Peyer's patch (tissue), 4 donors: ENCODE measurements at regions not wholly inside any gene's neighbourhood (a gene's known extent, or its start where the extent isn't known, plus 50 kb on each side); places are given as distances from the start of the nearest gene placed in this dataset.

Experiments used
- DNase-seq, 3 donors: peaks; one replicate each; pipeline ENCODE4 v3.0.0-alpha.2; 2017 to 2019
- H3K27ac ChIP-seq, 4 donors: fragments of 200-600 bp; sonication (generic); one replicate each; pipeline ENCODE4 v1.5.1; 2016 to 2019
- H3K27me3 ChIP-seq, 2 donors: fragments of 200-600 bp; sonication (generic); one replicate each; pipeline ENCODE4 v1.5.1; 2019
- H3K36me3 ChIP-seq, 3 donors: fragments of 200-600 bp; sonication (generic); one replicate each; pipeline ENCODE4 v1.5.1; 2016 to 2019
- H3K4me1 ChIP-seq, 4 donors: fragments of 200-600 bp; sonication (generic); one replicate each; pipeline ENCODE4 v1.5.1; 2016 to 2019
- H3K4me3 ChIP-seq, 4 donors: fragments of 200-600 bp; sonication (generic); 1 replicate in 3 of 4; 2 replicates in 1 of 4; pipeline ENCODE4 v1.5.1; 2016 to 2019; ENCODE audit warnings: mild to moderate bottlenecking in 1 of 4
- H3K9me3 ChIP-seq, 4 donors: fragments of 200-600 bp; sonication (generic); one replicate each; pipeline ENCODE4 v1.5.1; 2016 to 2019; ENCODE audit warnings: mild to moderate bottlenecking in 1 of 4
- CTCF ChIP-seq, 6 experiments: fragments of 450-650 bp in 4 of 6; fragments of 200-600 bp in 2 of 6; sonication (generic) in 1 of 6; IDR thresholded peaks; one replicate each; pipeline ENCODE4 v1.5.1; 2017 to 2019; ENCODE audit warnings: antibody characterized with exemption in 6 of 6, mild to moderate bottlenecking in 3 of 6, moderate library complexity in 1 of 6
- POLR2A ChIP-seq, 2 donors: fragments of 450-650 bp; IDR thresholded peaks; one replicate each; pipeline ENCODE4 v1.5.1; 2017; ENCODE audit warnings: antibody characterized with exemption in 2 of 2, mild to moderate bottlenecking in 2 of 2, moderate library complexity in 2 of 2

DNA sequence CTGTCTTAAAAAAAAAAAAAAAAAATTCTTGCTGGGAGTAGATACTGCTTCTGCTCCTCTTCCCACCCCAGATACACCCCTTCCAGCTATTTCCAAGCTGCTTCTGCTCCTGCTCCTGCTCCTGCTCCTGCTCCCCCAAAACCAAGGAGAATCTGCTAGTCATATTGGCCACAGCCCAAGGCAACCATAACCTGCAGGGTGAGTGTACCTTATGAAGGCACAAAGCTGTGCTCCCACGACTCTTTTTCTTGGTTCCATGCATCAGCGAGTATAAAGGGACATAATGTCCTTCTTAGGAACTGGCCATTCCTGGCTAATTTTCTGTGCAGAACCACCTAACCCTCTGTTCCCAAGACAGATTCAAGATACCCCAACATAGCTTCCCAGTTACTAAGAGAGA lies 129.5 kb upstream of the CDK1 start:
- no peak for DNase-seq
- H3K9me3 ChIP-seq, result no peaks in the 10 kb centered on the region
- no peaks in the 10 kb centered on the region for H3K36me3 ChIP-seq
- TF ChIP-seq CTCF (IDR thresholded peaks at IDR 0.05) (no peak), POLR2A (IDR thresholded peaks at IDR 0.05) (no peak)
- H3K27ac ChIP-seq, result no peak overlapping the region
- no peak overlapping the region for H3K4me3 ChIP-seq
- no peaks in the 10 kb centered on the region for H3K4me1 ChIP-seq
- no peaks in the 10 kb centered on the region for H3K27me3 ChIP-seq

- Histone ChIP-seq H3K36me3 (no peaks in the 10 kb centered on the region), H3K27ac (no peak overlapping the region), H3K27me3 (no peaks in the 10 kb centered on the region), H3K4me3 (no peak overlapping the region), H3K9me3 (no peaks in the 10 kb centered on the region), H3K4me1 (no peaks in the 10 kb centered on the region)
- TF ChIP-seq POLR2A (IDR thresholded peaks at IDR 0.05), result no peak
- TF ChIP-seq CTCF (IDR thresholded peaks at IDR 0.05), result peak; percentile 35 to 90 (median 86)
- DNase-seq, result peak in 1 of 3 donors; percentile 74
Measured at GRCh38 chr10:60646966-60647796, 131.1 kb upstream of the CDK1 start.

GRCh38 chr10:60645980-60646379 lies 132.3 kb upstream of the CDK1 start:
- Histone ChIP-seq H3K36me3 (no peaks in the 10 kb centered on the region), H3K27ac (no peak overlapping the region), H3K4me3 (no peak overlapping the region), H3K9me3 (no peaks in the 10 kb centered on the region), H3K27me3 (no peaks in the 10 kb centered on the region), H3K4me1 (no peaks in the 10 kb centered on the region)
- no peak for DNase-seq
- TF ChIP-seq POLR2A (IDR thresholded peaks at IDR 0.05) (no peak), CTCF (IDR thresholded peaks at IDR 0.05) (no peak)

DNA sequence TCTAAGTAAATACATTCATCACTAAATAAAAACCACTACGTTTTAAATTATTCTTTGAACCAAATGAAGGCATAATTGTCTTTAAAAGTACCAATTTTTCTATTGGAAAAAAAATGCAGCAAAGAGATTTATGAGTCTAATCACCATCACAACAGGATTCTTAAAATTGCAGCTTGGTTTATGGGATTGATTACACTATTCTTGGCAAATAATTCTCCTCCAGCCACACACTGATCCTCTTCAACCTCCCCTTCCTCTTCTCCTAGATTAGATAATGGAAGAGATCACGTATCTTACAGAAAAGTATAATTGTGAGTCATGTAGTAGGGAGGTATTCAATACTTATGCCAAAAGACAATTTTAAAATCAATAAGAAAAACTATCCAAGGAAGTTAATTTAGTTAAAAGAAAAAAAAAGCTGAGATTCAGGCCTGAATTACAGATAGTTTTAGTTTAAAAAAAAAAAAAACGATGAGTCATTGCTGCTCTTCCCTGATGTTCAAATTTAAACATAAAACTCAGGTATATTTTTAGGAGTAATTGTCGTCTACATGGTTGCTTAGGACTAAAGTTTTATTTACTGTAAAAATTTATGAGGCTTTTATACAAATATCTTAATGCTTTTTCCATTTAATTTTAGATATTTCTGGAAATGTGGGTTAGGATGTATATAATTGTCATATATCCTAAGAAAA lies 133.7 kb upstream of the CDK1 start:
- no peak for DNase-seq
- no peaks in the 10 kb centered on the region for H3K36me3 ChIP-seq
- H3K4me3 ChIP-seq, result no peak overlapping the region
- no peak for TF ChIP-seq CTCF (IDR thresholded peaks at IDR 0.05)
- no peak for TF ChIP-seq POLR2A (IDR thresholded peaks at IDR 0.05)
- no peaks in the 10 kb centered on the region for H3K4me1 ChIP-seq
- no peaks in the 10 kb centered on the region for H3K27me3 ChIP-seq
- no peaks in the 10 kb centered on the region for H3K9me3 ChIP-seq
- no peak overlapping the region for H3K27ac ChIP-seq

- Histone ChIP-seq H3K4me3 (no peak overlapping the region), H3K4me1 (no peaks in the 10 kb centered on the region), H3K27me3 (no peaks in the 10 kb centered on the region), H3K36me3 (no peaks in the 10 kb centered on the region), H3K27ac (no peak overlapping the region), H3K9me3 (no peaks in the 10 kb centered on the region)
- TF ChIP-seq POLR2A (IDR thresholded peaks at IDR 0.05) (no peak), CTCF (IDR thresholded peaks at IDR 0.05) (no peak)
- no peak for DNase-seq
Measured at GRCh38 chr10:60643874-60644273, 134.4 kb upstream of the CDK1 start.
